ENCODE measurements at regions not wholly inside any gene's neighbourhood (a gene's known extent, or its start where the extent isn't known, plus 50 kb on each side); places are given as distances from the start of the nearest gene placed in this dataset.
"Not testable (repeated sequence)": the region's sequence is repeated elsewhere in the genome, so short reads cannot be mapped to it uniquely, and the experiment has no call there.

- in situ Hi-C loops (cut with HindIII; ENCODE audit: low sequenced_read_pairs) = no loop called here
- TF ChIP-seq CTCF (IDR thresholded peaks at IDR 0.05; ENCODE audit: low read depth, low read length, missing control alignments) = peak; percentile 36
- DNase-seq (ENCODE audit: low read depth) = no peak
- H3K4me3 ChIP-seq (ENCODE audit: low read depth, low read length) = no peak overlapping the region
Observed at GRCh38 chr4:104015680-104016079, 295.9 kb upstream of the TACR3 start.

GRCh38 chr4:104010722-104011121 lies 290.9 kb upstream of the TACR3 start:
- TF ChIP-seq CTCF (IDR thresholded peaks at IDR 0.05; ENCODE audit: low read depth, low read length, missing control alignments) = no peak
- in situ Hi-C loops (cut with HindIII; ENCODE audit: low sequenced_read_pairs) = no loop called here
- no peak overlapping the region for H3K4me3 ChIP-seq (ENCODE audit: low read depth, low read length)
- no peak for DNase-seq (ENCODE audit: low read depth)

GRCh38 chr4:104002318-104002717 lies 282.5 kb upstream of the TACR3 start:
- in situ Hi-C loops (cut with HindIII; ENCODE audit: low sequenced_read_pairs); DNase-seq (ENCODE audit: low read depth); H3K4me3 ChIP-seq (ENCODE audit: low read depth, low read length): not testable (repeated sequence)

DNA sequence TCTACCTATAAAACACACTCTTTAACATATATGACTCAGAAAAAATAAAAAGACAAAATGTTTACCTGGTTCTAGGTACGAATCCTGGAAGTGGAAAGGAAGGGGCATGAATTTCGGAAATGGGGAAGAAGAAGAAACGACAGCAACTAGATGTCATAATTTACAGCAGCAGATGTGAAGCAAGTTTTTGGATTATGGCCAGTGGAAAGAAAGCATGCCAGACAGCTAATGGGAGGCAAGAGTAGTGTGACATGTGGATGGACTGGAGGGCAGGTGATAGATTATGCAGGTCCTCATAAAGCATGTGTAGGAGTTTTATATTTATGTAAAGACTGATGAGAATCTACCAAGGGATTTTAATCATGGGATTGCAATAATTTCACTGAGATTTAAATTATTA lies 279.0 kb upstream of the TACR3 start:
- H3K4me3 ChIP-seq (ENCODE audit: low read depth, low read length) = no peak overlapping the region
- DNase-seq (ENCODE audit: low read depth) = no peak
- TF ChIP-seq CTCF (IDR thresholded peaks at IDR 0.05; ENCODE audit: low read depth, low read length, missing control alignments) = no peak
- in situ Hi-C loops (cut with HindIII; ENCODE audit: low sequenced_read_pairs) = no loop called here

DNA sequence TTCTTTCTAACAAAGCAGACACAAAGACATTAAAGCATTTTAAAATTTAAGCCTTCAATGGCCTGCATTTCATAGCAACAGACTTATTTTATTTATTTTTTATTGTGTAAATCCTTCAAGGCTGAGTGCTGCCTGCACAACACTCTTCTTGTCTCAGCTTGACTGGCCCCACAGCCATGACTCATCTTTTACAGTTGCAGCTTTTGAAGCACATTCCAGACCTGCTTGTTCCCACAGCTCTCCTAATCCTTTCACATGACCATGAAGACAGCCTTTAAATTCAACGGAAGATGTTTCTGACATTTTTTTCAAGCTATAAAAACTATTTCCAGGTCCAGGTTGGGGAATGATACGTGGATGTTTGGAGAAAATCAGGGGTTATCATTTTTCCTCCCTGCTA lies 276.9 kb upstream of the TACR3 start:
- no peak for TF ChIP-seq CTCF (IDR thresholded peaks at IDR 0.05; ENCODE audit: low read depth, low read length, missing control alignments)
- no peak overlapping the region for H3K4me3 ChIP-seq (ENCODE audit: low read depth, low read length)
- in situ Hi-C loops (cut with HindIII; ENCODE audit: low sequenced_read_pairs) = no loop called here
- DNase-seq (ENCODE audit: low read depth) = peak; percentile 86

- TF ChIP-seq CTCF (IDR thresholded peaks at IDR 0.05; ENCODE audit: low read depth, low read length, missing control alignments) = no peak
- no peak overlapping the region for H3K4me3 ChIP-seq (ENCODE audit: low read depth, low read length)
- DNase-seq (ENCODE audit: low read depth) = peak; percentile 5
- in situ Hi-C loops (cut with HindIII; ENCODE audit: low sequenced_read_pairs) = no loop called here
Observed at GRCh38 chr4:103996064-103996463, 276.3 kb upstream of the TACR3 start.

DNA sequence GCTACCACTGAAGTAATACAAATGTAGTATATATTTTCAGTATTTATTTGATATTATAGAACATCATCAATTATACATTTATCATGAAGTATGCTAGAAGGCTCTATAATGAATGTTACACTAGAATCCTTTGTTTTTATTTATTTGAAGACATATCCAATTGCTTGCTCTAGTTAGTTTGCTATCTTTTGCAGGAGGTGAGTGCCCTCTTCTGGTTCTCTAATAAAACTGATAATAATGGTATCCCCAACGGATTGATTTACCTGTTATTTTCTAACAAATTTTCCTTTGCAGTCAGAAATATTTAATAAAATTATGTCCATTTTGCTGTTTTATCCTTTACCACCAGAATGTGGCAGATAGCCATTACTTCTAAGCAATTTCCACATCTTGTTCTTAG lies 274.3 kb upstream of the TACR3 start:
- DNase-seq (ENCODE audit: low read depth) = no peak
- TF ChIP-seq CTCF (IDR thresholded peaks at IDR 0.05; ENCODE audit: low read depth, low read length, missing control alignments) = peak; percentile 4
- in situ Hi-C loops (cut with HindIII; ENCODE audit: low sequenced_read_pairs) = no loop called here
- H3K4me3 ChIP-seq (ENCODE audit: low read depth, low read length) = no peak overlapping the region
